ENCODE measurements at regions not wholly inside any gene's neighbourhood (a gene's known extent, or its start where the extent isn't known, plus 50 kb on each side); places are given as distances from the start of the nearest gene placed in this dataset.

DNA sequence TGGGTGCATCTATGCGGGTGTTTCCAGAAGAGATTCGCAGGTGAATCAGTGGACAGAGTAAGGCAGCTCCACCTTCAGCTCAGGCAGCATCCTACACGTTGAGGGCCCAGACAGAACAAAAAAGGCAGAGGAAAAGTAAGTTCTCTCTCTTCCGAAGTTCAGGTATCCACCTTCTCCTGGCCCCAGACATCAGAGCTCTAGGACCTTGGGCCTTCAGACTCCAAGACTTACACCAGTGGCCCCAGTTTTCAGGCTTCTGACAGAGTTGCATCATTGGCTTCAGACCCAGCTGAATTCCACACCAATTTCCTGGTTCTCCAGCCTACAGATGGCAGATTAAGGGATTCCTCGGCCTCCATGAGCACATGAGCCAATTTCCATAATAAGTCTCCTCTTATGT is 102.2 kb upstream of the GPR26 start:
- DNase-seq (ENCODE audit: low spot score): no peak
- H3K27ac ChIP-seq: no peak overlapping the region
- CTCF ChIA-PET: interaction anchor here (2.1 to 2.2 kb wide), 2 partner anchors 9 to 521 kb away, joined by 7 to 8 read pairs; no protein-coding TSS in a partner anchor
- TF ChIP-seq, protein P1, sequence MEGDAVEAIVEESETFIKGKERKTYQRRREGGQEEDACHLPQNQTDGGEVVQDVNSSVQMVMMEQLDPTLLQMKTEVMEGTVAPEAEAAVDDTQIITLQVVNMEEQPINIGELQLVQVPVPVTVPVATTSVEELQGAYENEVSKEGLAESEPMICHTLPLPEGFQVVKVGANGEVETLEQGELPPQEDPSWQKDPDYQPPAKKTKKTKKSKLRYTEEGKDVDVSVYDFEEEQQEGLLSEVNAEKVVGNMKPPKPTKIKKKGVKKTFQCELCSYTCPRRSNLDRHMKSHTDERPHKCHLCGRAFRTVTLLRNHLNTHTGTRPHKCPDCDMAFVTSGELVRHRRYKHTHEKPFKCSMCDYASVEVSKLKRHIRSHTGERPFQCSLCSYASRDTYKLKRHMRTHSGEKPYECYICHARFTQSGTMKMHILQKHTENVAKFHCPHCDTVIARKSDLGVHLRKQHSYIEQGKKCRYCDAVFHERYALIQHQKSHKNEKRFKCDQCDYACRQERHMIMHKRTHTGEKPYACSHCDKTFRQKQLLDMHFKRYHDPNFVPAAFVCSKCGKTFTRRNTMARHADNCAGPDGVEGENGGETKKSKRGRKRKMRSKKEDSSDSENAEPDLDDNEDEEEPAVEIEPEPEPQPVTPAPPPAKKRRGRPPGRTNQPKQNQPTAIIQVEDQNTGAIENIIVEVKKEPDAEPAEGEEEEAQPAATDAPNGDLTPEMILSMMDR (conservative IDR thresholded peaks at IDR 0.05; ENCODE audit: low read depth): no peak
- POLR2A ChIA-PET (ENCODE audit: low non-redundant PET): no interaction called here

DNA sequence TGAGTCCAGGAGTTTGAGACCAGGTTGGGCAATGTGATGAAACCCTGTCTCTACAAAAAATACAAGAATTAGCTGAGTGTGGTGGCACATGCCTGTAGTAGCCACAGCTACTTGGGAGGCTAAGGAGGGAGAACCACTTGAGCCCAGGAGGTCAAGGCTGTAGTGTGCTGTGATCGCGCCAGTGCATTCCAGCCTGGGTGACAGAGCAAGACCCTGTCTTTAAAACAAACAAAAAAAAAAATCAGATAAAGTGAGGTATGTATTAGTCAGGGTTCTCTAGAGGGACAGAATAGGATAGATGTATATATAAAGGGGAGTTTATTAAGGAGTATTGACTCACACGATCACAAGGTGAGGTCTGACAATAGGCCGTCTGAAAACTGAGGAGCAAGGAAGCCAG is 101.5 kb upstream of the GPR26 start:
- TF ChIP-seq, protein P1 (conservative IDR thresholded peaks at IDR 0.05; ENCODE audit: low read depth): no peak
- POLR2A ChIA-PET (ENCODE audit: low non-redundant PET): no interaction called here
- CTCF ChIA-PET: interaction anchor here (2.2 kb wide), 1 partner anchor 9 kb away, joined by 7 read pairs; no protein-coding TSS in a partner anchor
- no peak for DNase-seq (ENCODE audit: low spot score)
- no peak overlapping the region for H3K27ac ChIP-seq

DNA sequence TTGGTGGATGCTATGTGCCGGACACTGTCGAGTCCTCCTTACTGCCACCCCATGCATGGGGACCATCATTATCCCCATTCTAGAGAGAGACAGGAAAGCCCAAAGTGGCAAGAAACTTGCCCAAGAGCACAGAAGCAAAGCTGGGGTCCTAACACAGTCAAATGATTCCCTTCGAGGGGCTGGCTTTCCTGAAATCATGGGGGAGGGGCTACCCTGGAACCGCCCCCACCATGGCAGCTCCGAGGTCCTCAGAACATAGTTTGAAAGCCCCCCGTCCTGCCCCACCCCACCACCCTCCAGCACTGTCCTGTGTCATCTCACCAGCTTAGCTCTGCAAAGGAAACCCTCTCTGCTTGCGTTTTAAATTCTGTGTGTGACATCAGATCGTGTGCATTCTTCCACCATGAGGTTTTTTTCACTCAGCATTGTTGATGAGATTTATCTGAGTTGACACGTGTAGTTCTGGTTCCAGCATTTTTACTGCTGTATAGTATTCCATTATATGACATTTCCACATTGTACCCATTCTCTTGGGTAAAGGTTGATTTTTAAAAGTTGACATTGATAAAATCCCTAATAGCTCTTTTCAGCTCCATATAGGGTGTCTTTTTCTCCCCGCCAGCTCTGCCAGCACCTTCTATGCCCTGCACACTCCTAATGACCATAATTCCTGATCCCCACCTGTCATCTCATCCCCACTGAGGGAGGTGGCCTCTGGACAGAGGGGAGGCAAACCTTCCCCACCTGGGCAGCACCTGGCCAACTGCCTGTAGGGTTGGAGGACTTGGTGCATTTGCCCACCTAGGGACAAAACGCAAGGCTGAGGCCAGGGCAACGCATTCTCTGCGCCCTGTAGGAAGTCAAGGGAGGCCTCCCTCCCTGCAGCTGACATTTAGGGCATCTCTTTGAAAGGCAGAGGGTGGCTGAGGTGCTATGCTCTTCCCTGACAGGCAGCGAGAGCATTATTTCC is 100.2 kb upstream of the GPR26 start:
- no peak overlapping the region for H3K27ac ChIP-seq
- ChIA-PET CTCF (interaction anchor here (2.2 kb wide), 1 partner anchor 7 kb away, joined by 7 read pairs; no protein-coding TSS in a partner anchor), POLR2A (ENCODE audit: low non-redundant PET) (no interaction called here)
- no peak for DNase-seq (ENCODE audit: low spot score)
- TF ChIP-seq, protein P1 (conservative IDR thresholded peaks at IDR 0.05; ENCODE audit: low read depth): no peak

DNA sequence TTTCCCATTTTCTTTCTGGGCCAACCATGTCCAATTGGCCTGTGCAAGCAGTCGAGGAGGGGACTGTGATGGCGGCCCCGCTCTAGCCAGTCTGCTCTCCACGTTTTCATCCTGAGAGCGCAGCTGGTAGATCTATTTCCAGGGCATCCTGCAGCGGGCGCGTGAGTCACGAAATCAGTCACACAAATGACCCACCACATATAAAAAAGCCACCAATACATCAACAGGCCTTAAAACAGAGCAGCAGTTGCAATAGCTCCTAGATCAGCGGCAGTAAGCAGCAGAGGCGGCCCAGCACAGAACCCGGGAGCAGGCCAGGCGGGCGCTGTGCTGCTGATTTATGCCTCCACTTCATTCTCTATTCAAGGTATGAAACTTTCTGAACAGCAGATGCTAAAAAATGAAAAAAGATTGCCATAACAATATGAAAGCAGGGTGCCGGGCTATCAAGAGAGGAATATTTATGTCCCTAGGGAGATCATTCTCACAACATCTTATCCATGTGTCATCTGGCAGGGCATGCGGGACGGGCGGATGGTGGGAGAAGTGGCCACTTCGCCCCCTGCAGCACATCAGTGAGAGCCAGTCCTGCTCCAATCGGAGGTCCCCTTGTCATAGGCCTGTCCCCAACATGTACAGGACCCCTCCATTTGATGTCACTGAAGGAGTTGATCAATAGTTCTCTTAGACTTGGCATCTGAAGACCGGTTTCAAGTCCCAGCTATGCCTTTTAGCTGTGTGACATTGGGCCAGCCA is 98.0 kb upstream of the GPR26 start:
- no peak overlapping the region for H3K27ac ChIP-seq
- CTCF ChIA-PET: interaction anchor here (0.7 kb wide), 1 partner anchor 41 kb away, joined by 3 read pairs; no protein-coding TSS in a partner anchor
- TF ChIP-seq, protein P1 (conservative IDR thresholded peaks at IDR 0.05; ENCODE audit: low read depth): no peak
- POLR2A ChIA-PET (ENCODE audit: low non-redundant PET): no interaction called here
- DNase-seq (ENCODE audit: low spot score): no peak

DNA sequence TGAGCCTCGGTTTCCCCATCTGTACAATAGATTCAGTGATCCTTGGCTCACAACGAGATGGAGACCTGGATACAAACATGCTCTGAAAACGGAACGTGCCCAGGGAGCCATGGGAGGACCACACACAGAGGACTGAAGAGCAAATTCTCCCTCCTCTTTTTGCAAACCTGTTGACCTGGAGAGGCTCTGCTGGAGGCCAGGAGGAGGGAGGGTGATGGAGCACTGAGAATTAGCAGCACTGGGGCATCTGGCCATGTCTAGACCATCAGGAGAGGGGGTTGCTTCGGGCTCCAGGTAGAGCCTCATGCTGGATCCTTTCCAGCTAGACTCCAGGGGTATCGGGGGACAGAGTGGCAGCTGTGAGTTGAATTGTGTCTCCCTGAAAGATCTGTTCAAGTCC is 97.4 kb upstream of the GPR26 start:
- ChIA-PET POLR2A (ENCODE audit: low non-redundant PET) (no interaction called here), CTCF (no interaction called here)
- no peak for DNase-seq (ENCODE audit: low spot score)
- H3K27ac ChIP-seq: no peak overlapping the region
- TF ChIP-seq, protein P1 (conservative IDR thresholded peaks at IDR 0.05; ENCODE audit: low read depth): no peak

DNA sequence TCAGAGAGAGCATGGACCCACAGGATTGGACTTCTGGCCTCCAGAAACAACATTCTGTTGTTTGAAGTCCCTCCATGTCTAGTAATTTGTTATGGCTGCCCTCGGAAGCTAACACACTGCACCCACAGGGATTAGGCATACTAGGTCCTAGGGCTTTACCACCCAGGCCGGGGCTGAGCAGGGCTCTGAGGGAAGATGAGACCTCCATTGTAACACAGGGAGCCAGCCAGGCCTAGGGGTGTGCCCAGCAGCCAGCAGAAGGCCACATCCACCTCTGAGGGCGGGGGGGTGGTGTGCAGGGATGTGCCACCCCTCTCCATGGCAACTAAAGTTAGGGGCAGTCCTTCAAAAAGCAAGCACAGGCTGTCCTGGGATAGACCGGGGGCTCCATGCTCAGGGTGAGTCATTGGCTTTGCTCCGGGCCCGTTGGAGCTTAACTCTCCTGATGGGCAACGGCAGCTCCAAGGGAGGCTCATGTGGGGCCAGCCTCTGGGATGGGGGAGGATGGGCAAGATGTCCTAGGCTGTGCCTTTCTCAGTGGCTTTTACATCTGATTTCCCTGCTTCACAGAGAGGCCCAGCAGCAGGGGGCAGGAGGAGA is 96.6 kb upstream of the GPR26 start:
- no peak overlapping the region for H3K27ac ChIP-seq
- ChIA-PET CTCF (interaction anchor here (0.7 to 1.0 kb wide), 2 partner anchors 496 to 526 kb away, joined by 3 read pairs; no protein-coding TSS in a partner anchor), POLR2A (ENCODE audit: low non-redundant PET) (interaction anchor here (0.6 kb wide), 1 partner anchor 573 kb away, joined by 3 read pairs; no protein-coding TSS in a partner anchor)
- TF ChIP-seq, protein P1 (conservative IDR thresholded peaks at IDR 0.05; ENCODE audit: low read depth): no peak
- no peak for DNase-seq (ENCODE audit: low spot score)
